Astrocyte (in vitro differentiated cells and primary cell): ENCODE measurements at regions not wholly inside any gene's neighbourhood (a gene's known extent, or its start where the extent isn't known, plus 50 kb on each side); places are given as distances from the start of the nearest gene placed in this dataset.

ENCODE experiments used
- DNase-seq: peaks from one replicate; pipeline ENCODE4 v3.0.0-alpha.2; 2010; ENCODE audit warnings: low read depth
- FAIRE-seq: peaks from 2 replicates; lab custom pipeline; 2011; peaks lifted over from hg19 to GRCh38; lab: Jason Lieb, UNC
- H2AFZ ChIP-seq: 2 replicates; pipeline ENCODE4 v1.6.0; 2012; ENCODE audit warnings: low read depth, low read length, inconsistent platforms
- H3K27ac ChIP-seq: 2 replicates; pipeline ENCODE4 v1.5.1; 2011; ENCODE audit warnings: low read depth, low read length, inconsistent platforms
- H3K27me3 ChIP-seq: 2 replicates; pipeline ENCODE4 v1.6.0; 2011; ENCODE audit warnings: low read length, inconsistent platforms; ENCODE audit not compliant: insufficient read depth
- H3K36me3 ChIP-seq: 2 replicates; pipeline ENCODE4 v1.5.1; 2011; ENCODE audit warnings: low read length, inconsistent platforms; ENCODE audit not compliant: insufficient read depth
- H3K4me1 ChIP-seq: 2 replicates; pipeline ENCODE4 v1.5.1; 2011; ENCODE audit warnings: low read length, inconsistent platforms; ENCODE audit not compliant: insufficient read depth
- H3K4me2 ChIP-seq: 2 replicates; pipeline ENCODE4 v1.6.0; 2012; ENCODE audit warnings: low read length, inconsistent platforms
- H3K4me3 ChIP-seq: 2 replicates; pipeline ENCODE4 v1.5.1; 2011; ENCODE audit warnings: low read depth, mild to moderate bottlenecking, low read length, inconsistent platforms; ENCODE audit not compliant: insufficient read depth
- H3K79me2 ChIP-seq: 2 replicates; pipeline ENCODE4 v1.6.0; 2012; ENCODE audit warnings: mild to moderate bottlenecking, low read length, inconsistent platforms; ENCODE audit not compliant: insufficient read depth
- H3K9ac ChIP-seq: 2 replicates; pipeline ENCODE4 v1.6.0; 2012; ENCODE audit warnings: mild to moderate bottlenecking, low read length, inconsistent platforms
- H3K9me3 ChIP-seq: 2 replicates; pipeline ENCODE4 v1.5.1; 2012; ENCODE audit warnings: low read depth, mild to moderate bottlenecking, low read length, inconsistent platforms; ENCODE audit not compliant: insufficient read depth
- H4K20me1 ChIP-seq: 2 replicates; pipeline ENCODE4 v1.6.0; 2012; ENCODE audit warnings: low read length, inconsistent platforms; ENCODE audit not compliant: insufficient read depth
- H3K27ac Mint-ChIP-seq: one replicate; pipeline ENCODE4 v1.8.0; 2021; ENCODE audit warnings: mild to moderate bottlenecking, mixed read lengths; ENCODE audit not compliant: unreplicated experiment
- H3K27me3 Mint-ChIP-seq: one replicate; pipeline ENCODE4 v1.8.0; 2021; ENCODE audit warnings: low read depth, mixed read lengths; ENCODE audit not compliant: unreplicated experiment
- H3K36me3 Mint-ChIP-seq: one replicate; pipeline ENCODE4 v1.8.0; 2021; ENCODE audit warnings: low read depth, mixed read lengths; ENCODE audit not compliant: unreplicated experiment
- H3K4me1 Mint-ChIP-seq: one replicate; pipeline ENCODE4 v1.8.0; 2021; ENCODE audit warnings: low read depth, mixed read lengths; ENCODE audit not compliant: unreplicated experiment
- H3K4me3 Mint-ChIP-seq: one replicate; pipeline ENCODE4 v1.8.0; 2021; ENCODE audit warnings: mild to moderate bottlenecking, moderate library complexity, mixed read lengths; ENCODE audit not compliant: unreplicated experiment
- H3K9me3 Mint-ChIP-seq: one replicate; pipeline ENCODE4 v1.8.0; 2021; ENCODE audit warnings: mild to moderate bottlenecking, mixed read lengths; ENCODE audit not compliant: unreplicated experiment
- CTCF ChIP-seq: IDR thresholded peaks from 2 replicates; pipeline ENCODE4 v1.5.1; 2011; ENCODE audit warnings: low read depth, mild to moderate bottlenecking, inconsistent platforms, low read length, moderate library complexity; ENCODE audit not compliant: insufficient read depth
- EZH2 ChIP-seq: IDR thresholded peaks from 2 replicates; pipeline ENCODE4 v1.6.1; 2012; ENCODE audit warnings: mild to moderate bottlenecking, low read length, inconsistent platforms; ENCODE audit not compliant: insufficient read depth

DNA sequence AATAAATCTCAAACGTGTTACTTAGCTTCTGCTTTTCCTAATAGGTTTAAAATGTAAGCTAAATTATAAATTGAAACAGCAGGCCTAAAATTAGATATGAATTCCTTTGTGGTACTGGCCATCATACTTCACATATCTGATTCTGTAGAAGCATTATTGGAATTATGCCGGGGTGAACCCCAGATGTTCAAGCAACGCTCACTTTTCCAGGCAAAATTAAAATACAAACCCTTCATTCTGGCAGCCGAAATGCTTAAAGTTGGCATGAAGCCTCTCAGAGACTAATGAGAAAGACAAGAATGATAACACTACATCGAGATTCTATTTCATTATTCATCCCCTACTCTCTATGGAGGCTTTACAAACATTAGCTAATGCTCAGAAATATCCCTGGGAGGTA, 1352.7 kb upstream of the ADGRL2 start:
- H3K79me2 ChIP-seq: no peaks in the 10 kb centered on the region
- H4K20me1 ChIP-seq: no peaks in the 10 kb centered on the region
- H2AFZ ChIP-seq: no peak overlapping the region
- no peaks in the 10 kb centered on the region for H3K27me3 Mint-ChIP-seq
- H3K9ac ChIP-seq: no peak overlapping the region
- no peak overlapping the region for H3K4me3 ChIP-seq
- no peak overlapping the region for H3K27ac ChIP-seq
- DNase-seq (peak; percentile 57), FAIRE-seq (no peak)
- no peaks in the 10 kb centered on the region for H3K36me3 Mint-ChIP-seq
- H3K9me3 Mint-ChIP-seq: no peaks in the 10 kb centered on the region
- no peaks in the 10 kb centered on the region for H3K27me3 ChIP-seq
- peak overlapping the region; percentile 54 for H3K27ac Mint-ChIP-seq
- H3K4me1 Mint-ChIP-seq: peaks cover 44% of the 10 kb centered on the region
- no peak overlapping the region for H3K4me2 ChIP-seq
- no peaks in the 10 kb centered on the region for H3K9me3 ChIP-seq
- H3K4me1 ChIP-seq: no peaks in the 10 kb centered on the region
- no peaks in the 10 kb centered on the region for H3K36me3 ChIP-seq
- TF ChIP-seq EZH2 (no peak), CTCF (no peak)
- no peak overlapping the region for H3K4me3 Mint-ChIP-seq

DNA sequence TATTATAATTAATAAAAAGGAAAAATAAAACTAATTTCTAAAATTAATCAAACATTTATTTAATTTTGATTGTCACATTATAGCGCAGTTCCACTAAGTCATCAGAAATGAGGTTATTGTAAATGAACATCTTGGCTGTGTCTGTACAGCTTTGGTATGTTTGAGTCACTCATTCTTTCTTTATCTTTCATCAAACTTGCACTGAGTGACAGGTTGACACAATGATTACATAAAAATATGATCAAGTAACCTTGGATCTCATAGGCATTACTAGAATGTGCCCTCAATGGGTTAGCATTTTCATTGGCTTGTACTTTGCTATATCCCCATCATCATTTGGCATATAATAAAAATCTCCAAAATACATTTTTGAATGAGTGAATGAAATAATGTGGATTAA, 1353.2 kb upstream of the ADGRL2 start:
- Histone ChIP-seq H3K4me1 (no peaks in the 10 kb centered on the region), H2AFZ (no peak overlapping the region), H4K20me1 (no peaks in the 10 kb centered on the region), H3K4me3 (no peak overlapping the region), H3K27me3 (no peaks in the 10 kb centered on the region), H3K4me2 (no peak overlapping the region), H3K9me3 (no peaks in the 10 kb centered on the region), H3K79me2 (no peaks in the 10 kb centered on the region), H3K27ac (no peak overlapping the region), H3K9ac (no peak overlapping the region), H3K36me3 (no peaks in the 10 kb centered on the region)
- Mint-ChIP-seq H3K36me3 (no peaks in the 10 kb centered on the region), H3K9me3 (no peaks in the 10 kb centered on the region), H3K4me3 (no peak overlapping the region), H3K27ac (peak overlapping the region; percentile 54), H3K27me3 (no peaks in the 10 kb centered on the region), H3K4me1 (peaks cover 44% of the 10 kb centered on the region)
- DNase-seq (no peak), FAIRE-seq (no peak)
- TF ChIP-seq CTCF (no peak), EZH2 (no peak)

GRCh38 chr1:80445033-80445432, 1355.7 kb upstream of the ADGRL2 start:
- Mint-ChIP-seq H3K27me3 (no peaks in the 10 kb centered on the region), H3K4me1 (peaks cover 39% of the 10 kb centered on the region), H3K9me3 (no peaks in the 10 kb centered on the region), H3K36me3 (no peaks in the 10 kb centered on the region), H3K4me3 (peak overlapping the region; percentile 18), H3K27ac (peak overlapping the region; percentile 80)
- Histone ChIP-seq H3K79me2 (no peaks in the 10 kb centered on the region), H3K4me2 (no peak overlapping the region), H3K9ac (no peak overlapping the region), H4K20me1 (no peaks in the 10 kb centered on the region), H2AFZ (no peak overlapping the region), H3K4me3 (no peak overlapping the region), H3K27ac (no peak overlapping the region), H3K9me3 (no peaks in the 10 kb centered on the region), H3K36me3 (no peaks in the 10 kb centered on the region), H3K4me1 (no peaks in the 10 kb centered on the region), H3K27me3 (no peaks in the 10 kb centered on the region)
- TF ChIP-seq EZH2 (no peak), CTCF (no peak)
- DNase-seq (peak; percentile 36), FAIRE-seq (no peak)
